ENCODE measurements at regions not wholly inside any gene's neighbourhood (a gene's known extent, or its start where the extent isn't known, plus 50 kb on each side); places are given as distances from the start of the nearest gene placed in this dataset.

DNA sequence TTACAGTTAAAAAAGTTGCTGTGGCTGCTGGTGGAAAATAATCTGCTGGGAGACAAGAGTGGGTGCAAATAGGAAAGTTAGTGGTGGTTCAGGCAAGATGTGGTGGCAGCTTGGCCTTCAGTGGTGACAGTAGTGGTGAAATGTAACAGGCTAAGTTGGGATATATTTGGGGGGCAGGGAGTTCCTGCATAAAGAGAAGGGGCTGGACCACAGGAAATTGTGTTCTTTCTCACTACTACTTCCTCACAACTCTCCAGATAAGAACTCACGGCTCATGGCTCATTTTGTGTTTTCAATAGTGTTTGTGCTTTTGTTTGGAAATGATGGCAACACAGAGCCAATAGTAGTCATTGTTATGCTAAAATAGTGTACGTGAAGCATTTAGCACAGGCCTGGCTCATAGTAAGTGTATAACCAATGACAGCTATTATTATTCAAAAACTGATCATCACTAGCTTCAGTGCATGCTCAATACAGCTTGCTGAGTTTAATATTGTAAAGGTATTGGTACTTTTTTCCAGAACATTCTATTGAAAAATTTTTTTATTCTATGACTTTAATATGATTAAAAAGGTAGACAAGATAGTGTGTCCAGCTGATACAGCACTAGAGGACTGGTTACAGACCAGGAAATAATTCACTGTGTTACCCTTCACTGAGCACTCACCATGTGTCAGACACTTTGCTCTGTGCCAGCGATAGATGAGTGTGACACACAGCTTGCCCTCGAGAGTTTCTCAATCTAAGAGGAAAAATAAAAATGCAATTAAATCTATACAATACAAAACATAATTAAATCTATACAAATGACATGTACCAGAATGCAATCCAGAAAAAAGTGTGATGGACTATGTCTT is 209.8 kb downstream of the POU4F1 start:
- TF ChIP-seq, protein P1, sequence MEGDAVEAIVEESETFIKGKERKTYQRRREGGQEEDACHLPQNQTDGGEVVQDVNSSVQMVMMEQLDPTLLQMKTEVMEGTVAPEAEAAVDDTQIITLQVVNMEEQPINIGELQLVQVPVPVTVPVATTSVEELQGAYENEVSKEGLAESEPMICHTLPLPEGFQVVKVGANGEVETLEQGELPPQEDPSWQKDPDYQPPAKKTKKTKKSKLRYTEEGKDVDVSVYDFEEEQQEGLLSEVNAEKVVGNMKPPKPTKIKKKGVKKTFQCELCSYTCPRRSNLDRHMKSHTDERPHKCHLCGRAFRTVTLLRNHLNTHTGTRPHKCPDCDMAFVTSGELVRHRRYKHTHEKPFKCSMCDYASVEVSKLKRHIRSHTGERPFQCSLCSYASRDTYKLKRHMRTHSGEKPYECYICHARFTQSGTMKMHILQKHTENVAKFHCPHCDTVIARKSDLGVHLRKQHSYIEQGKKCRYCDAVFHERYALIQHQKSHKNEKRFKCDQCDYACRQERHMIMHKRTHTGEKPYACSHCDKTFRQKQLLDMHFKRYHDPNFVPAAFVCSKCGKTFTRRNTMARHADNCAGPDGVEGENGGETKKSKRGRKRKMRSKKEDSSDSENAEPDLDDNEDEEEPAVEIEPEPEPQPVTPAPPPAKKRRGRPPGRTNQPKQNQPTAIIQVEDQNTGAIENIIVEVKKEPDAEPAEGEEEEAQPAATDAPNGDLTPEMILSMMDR (IDR thresholded peaks at IDR 0.05 in 4 of 5, conservative IDR thresholded peaks at IDR 0.05 in 1 of 5) = no peak
- TF ChIP-seq POLR2A (IDR thresholded peaks at IDR 0.05) = no peak
